ENCODE measurements at regions not wholly inside any gene's neighbourhood (a gene's known extent, or its start where the extent isn't known, plus 50 kb on each side); places are given as distances from the start of the nearest gene placed in this dataset.

GRCh38 chr2:41657226-41657625, 390.6 kb upstream of the PKDCC start:
- TF ChIP-seq CTCF (IDR thresholded peaks at IDR 0.05; ENCODE audit: low read depth, low read length): no peak
- TF ChIP-seq EZH2phosphoT487 (IDR thresholded peaks at IDR 0.05; ENCODE audit: low read depth): no peak
